K562 (cell line): ENCODE measurements at regions not wholly inside any gene's neighbourhood (a gene's known extent, or its start where the extent isn't known, plus 50 kb on each side); places are given as distances from the start of the nearest gene placed in this dataset.

Experiments
- ATAC-seq: fragments of 200-7000 bp; cut with Tn5 transposase; 3 replicates; pipeline ENCODE4 v1.9.1; 2020; ENCODE audit warnings: moderate library complexity
- BruUV-seq: library from RNA; stranded (reverse); fragments of 400-500 nt; replicated peaks from 2 replicates; lab custom pipeline; 2021; lab: Mats Ljungman, UMichigan
- CTCF ChIA-PET: fragments of 300-600 bp; formaldehyde crosslinking; extraction: SDS; loops from one replicate; lab custom pipeline; 2021; ENCODE audit warnings: low intra/inter-chr PET ratio; lab: Yijun Ruan, JAX
- POLR2A ChIA-PET: fragments of 300-600, 350-650 bp; sonication (Branson Sonifier 250); formaldehyde crosslinking; extraction: SDS; loops from one replicate; lab custom pipeline; 2021; ENCODE audit warnings: antibody characterized with exemption, inconsistent platforms; lab: Yijun Ruan, JAX
- DNase-seq, 4 experiments: peaks; one replicate each; pipeline versions ENCODE4 v3.0.0 to v3.0.0-alpha.2; 2011 to 2018; ENCODE audit warnings: low spot score in 3 of 4, mixed read lengths in 3 of 4; ENCODE audit errors: extremely low read depth in 1 of 4
- FAIRE-seq: peaks from 2 replicates; lab custom pipeline; 2011; peaks lifted over from hg19 to GRCh38; lab: Jason Lieb, UNC
- H2AFZ ChIP-seq: 2 replicates; pipeline ENCODE4 v1.6.0; 2011; ENCODE audit warnings: low read depth, low read length, control low read depth, inconsistent platforms
- H3K27ac ChIP-seq: fragments of 200-600 bp; 3 replicates; pipeline ENCODE4 v1.8.0; 2011; ENCODE audit warnings: low read depth, mild to moderate bottlenecking, control low read depth, inconsistent platforms, low read length, moderate library complexity, mixed read lengths; ENCODE audit errors: extremely low read depth
- H3K27me3 ChIP-seq, 2 experiments: fragments of 300-600 bp in 1 of 2; 2 replicates in 1 of 2; 3 replicates in 1 of 2; pipeline versions ENCODE4 v1.6.0 to v1.8.0; 2011; ENCODE audit warnings: inconsistent platforms in 2 of 2, low read length in 2 of 2, mild to moderate bottlenecking in 1 of 2, mixed read lengths in 1 of 2, moderate library complexity in 1 of 2; ENCODE audit not compliant: control insufficient read depth in 2 of 2, insufficient read depth in 2 of 2
- H3K36me3 ChIP-seq: fragments of 300-600 bp; 3 replicates; pipeline ENCODE4 v1.8.0; 2011; ENCODE audit warnings: mild to moderate bottlenecking, low read length, inconsistent platforms; ENCODE audit not compliant: control insufficient read depth, insufficient read depth
- H3K4me1 ChIP-seq, 2 experiments: fragments of 200-600 bp in 1 of 2; replicated peaks in 1 of 2; 2 replicates in 1 of 2; 3 replicates in 1 of 2; pipeline versions ENCODE4 v1.5.1 to v1.8.0; 2011; ENCODE audit warnings: inconsistent platforms in 2 of 2, low read length in 2 of 2, mild to moderate bottlenecking in 1 of 2, mixed read lengths in 1 of 2, moderate library complexity in 1 of 2; ENCODE audit not compliant: control insufficient read depth in 2 of 2, insufficient read depth in 2 of 2
- H3K4me2 ChIP-seq: 2 replicates; pipeline ENCODE4 v1.6.1; 2011; ENCODE audit warnings: low read length, control low read depth, inconsistent platforms, mixed read lengths; ENCODE audit not compliant: insufficient read depth
- H3K4me3 ChIP-seq: fragments of 200-600 bp; sonication (generic), shearing (Covaris generic); 2 replicates; pipeline ENCODE4 v1.5.1; 2016; ENCODE audit warnings: control low read depth, inconsistent platforms
- H3K79me2 ChIP-seq: fragments of 200-600 bp; 3 replicates; pipeline ENCODE4 v1.8.0; 2011; ENCODE audit warnings: low read length, inconsistent platforms; ENCODE audit not compliant: control insufficient read depth, insufficient read depth
- H3K9ac ChIP-seq, 2 experiments: 2 replicates each; pipeline versions ENCODE4 v1.6.0 to v1.6.1; 2011; ENCODE audit warnings: low read depth in 2 of 2, low read length in 2 of 2, control low read depth in 1 of 2, inconsistent platforms in 1 of 2, mild to moderate bottlenecking in 1 of 2, mixed read lengths in 1 of 2; ENCODE audit not compliant: insufficient read depth in 1 of 2
- H3K9me1 ChIP-seq: one replicate; pipeline ENCODE4 v1.6.0; 2011; ENCODE audit warnings: inconsistent platforms, mild to moderate bottlenecking, low read length, moderate library complexity; ENCODE audit not compliant: control insufficient read depth, insufficient read depth
- H3K9me3 ChIP-seq: replicated peaks from 2 replicates; pipeline ENCODE4 v1.5.1; 2011; ENCODE audit warnings: low read depth, low read length, inconsistent platforms; ENCODE audit not compliant: control insufficient read depth, insufficient read depth
- H4K20me1 ChIP-seq: replicated peaks from 2 replicates; pipeline ENCODE4 v1.6.1; 2011; ENCODE audit warnings: low read length, inconsistent platforms, mixed read lengths; ENCODE audit not compliant: control insufficient read depth, insufficient read depth
- BHLHE40 ChIP-seq: IDR thresholded peaks from 2 replicates; pipeline ENCODE4 v1.6.1; 2011; ENCODE audit warnings: low read length, improper control_type of control experiment
- ELF2 ChIP-seq: fragments of 250-450 bp; sonication (Bioruptor Pico); IDR thresholded peaks from 2 replicates; pipeline ENCODE4 v1.5.0; 2021; ENCODE audit warnings: mild to moderate bottlenecking
- ELK3 ChIP-seq: fragments of 450-650 bp; formaldehyde crosslinking; IDR thresholded peaks from 2 replicates; pipeline ENCODE4 v1.4.0; 2020; ENCODE audit warnings: mild to moderate bottlenecking
- MCM7 ChIP-seq, 2 experiments: fragments of 450-650 bp; IDR thresholded peaks; 2 replicates each; pipeline ENCODE4 v1.6.1; 2016 to 2018
- NFE2L1 ChIP-seq: fragments of 450-650 bp; IDR thresholded peaks from 2 replicates; pipeline ENCODE4 v1.6.1; 2016; ENCODE audit warnings: missing genetic modification characterization, low read depth, mild to moderate bottlenecking, missing compliant biosample characterization, moderate library complexity, borderline replicate concordance
- RFX5 ChIP-seq: IDR thresholded peaks from 2 replicates; pipeline ENCODE4 v1.6.1; 2011; ENCODE audit warnings: low read depth, mild to moderate bottlenecking, improper control_type of control experiment, low read length
- SREBF2 ChIP-seq: sonication (generic); formaldehyde crosslinking; IDR thresholded peaks from 2 replicates; pipeline ENCODE4 v1.4.0; 2020; ENCODE audit warnings: mild to moderate bottlenecking, missing genetic modification reagents
- TAF9B ChIP-seq: fragments of 450-650 bp; IDR thresholded peaks from 2 replicates; pipeline ENCODE4 v1.6.1; 2018; ENCODE audit warnings: mild to moderate bottlenecking; ENCODE audit not compliant: partially characterized antibody
- ZBTB11 ChIP-seq, 3 experiments: fragments of 200-800 bp in 1 of 3; fragments of 250-450 bp in 1 of 3; fragments of 450-650 bp in 1 of 3; sonication (Bioruptor Pico) in 1 of 3; sonication (Bioruptor generic) in 1 of 3; formaldehyde crosslinking in 1 of 3; IDR thresholded peaks; 2 replicates each; pipeline versions ENCODE4 v1.6.1 to v1.8.0; 2016 to 2022; ENCODE audit warnings: mild to moderate bottlenecking in 2 of 3, missing genetic modification characterization in 2 of 3, missing compliant biosample characterization in 1 of 3, moderate library complexity in 1 of 3
- ZZZ3 ChIP-seq: fragments of 450-650 bp; IDR thresholded peaks from 2 replicates; pipeline ENCODE4 v1.6.1; 2016; ENCODE audit warnings: antibody characterized with exemption, mild to moderate bottlenecking, moderate library complexity
- WGBS: fragments of 100-300 bp; shearing (Covaris generic); methylation state at CpG from one replicate; pipeline ENCODE4 v1.1.6; 2016; ENCODE audit warnings: low coverage, mixed read lengths; ENCODE audit not compliant: insufficient coverage; ENCODE audit errors: missing lambda C conversion rate; 5-methylcytosine and 5-hydroxymethylcytosine counted together
- in situ Hi-C: fragments of 300-500 bp; cut with MboI; formaldehyde crosslinking; loops from 4 replicates; pipeline ENCODE4 v1.15.0; 2018; ENCODE audit warnings: inconsistent platforms, mixed read lengths
- intact Hi-C: fragments of 100-400 bp; cut with micrococcal nuclease; formaldehyde crosslinking; loops from 2 replicates; pipeline ENCODE4 v1.14.2; 2022

GRCh38 chr5:20300110-20300509 lies 312.1 kb upstream of the CDH18 start (continued):
- TF ChIP-seq ELF2 (CRISPR knock-in tag): no peak
- no peak for TF ChIP-seq TAF9B

GRCh38 chr5:20294696-20295095 lies 306.7 kb upstream of the CDH18 start:
- H3K9me3 ChIP-seq: no peaks in the 10 kb centered on the region
- no peak overlapping the region for H3K4me3 ChIP-seq
- POLR2A ChIA-PET: no interaction called here
- intact Hi-C loops: no loop called here
- H3K27me3 ChIP-seq: no peaks in the 10 kb centered on the region
- H4K20me1 ChIP-seq: no peaks in the 10 kb centered on the region
- no TSS peak for BruUV-seq
- H3K79me2 ChIP-seq: no peaks in the 10 kb centered on the region
- H3K4me2 ChIP-seq: no peak overlapping the region
- no peaks in the 10 kb centered on the region for H3K9me1 ChIP-seq
- FAIRE-seq: no peak
- ATAC-seq: no peak
- no peak for TF ChIP-seq ZZZ3
- no peak overlapping the region for H2AFZ ChIP-seq
- in situ Hi-C loops: no loop called here
- no peak for DNase-seq
- H3K36me3 ChIP-seq: no peaks in the 10 kb centered on the region
- H3K9ac ChIP-seq: no peak overlapping the region
- H3K4me1 ChIP-seq: no peaks in the 10 kb centered on the region
- CTCF ChIA-PET: interaction anchor here (0.6 kb wide), 1 partner anchor 224 kb away, joined by 3 read pairs; no protein-coding TSS in a partner anchor
- H3K27ac ChIP-seq: no peak overlapping the region

- CTCF ChIA-PET: no interaction called here
- Histone ChIP-seq H3K9me1 (no peaks in the 10 kb centered on the region), H4K20me1 (no peaks in the 10 kb centered on the region), H3K4me3 (no peak overlapping the region), H3K79me2 (no peaks in the 10 kb centered on the region), H2AFZ (no peak overlapping the region), H3K9me3 (no peaks in the 10 kb centered on the region), H3K4me2 (no peak overlapping the region), H3K36me3 (no peaks in the 10 kb centered on the region), H3K27me3 (no peaks in the 10 kb centered on the region), H3K4me1 (no peaks in the 10 kb centered on the region), H3K9ac (no peak overlapping the region), H3K27ac (no peak overlapping the region)
- FAIRE-seq (no peak), DNase-seq (no peak), ATAC-seq (no peak)
- intact Hi-C loops (no loop called here), in situ Hi-C loops (no loop called here)
- no TSS peak for BruUV-seq
- POLR2A ChIA-PET: no interaction called here
- WGBS: 0% methylated on average over 3 of the region's 3 CpGs
- TF ChIP-seq MCM7 (IDR thresholded peaks at IDR 0.05): no peak
- no peak for TF ChIP-seq BHLHE40
- no peak for TF ChIP-seq RFX5
- no peak for TF ChIP-seq NFE2L1 (tag)
- TF ChIP-seq ELF2 (CRISPR knock-in tag): no peak
- no peak for TF ChIP-seq SREBF2 (CRISPR knock-in tag)
- TF ChIP-seq ZBTB11 (CRISPR knock-in tag; IDR thresholded peaks at IDR 0.05): no peak
- TF ChIP-seq ELK3 (CRISPR knock-in tag): no peak
These were observed 303.8 kb upstream of the CDH18 start for GRCh38 chr5:20291766-20292165.
